ENCODE measurements at regions not wholly inside any gene's neighbourhood (a gene's known extent, or its start where the extent isn't known, plus 50 kb on each side); places are given as distances from the start of the nearest gene placed in this dataset.
A peak's percentile ranks its signal among the peaks of the same experiment; 100 is the strongest.

GRCh38 chr2:121074293-121074932, 210.6 kb downstream of the TFCP2L1 start:
- Mint-ChIP-seq H3K4me3 (ENCODE audit: unreplicated experiment) (no peak overlapping the region), H3K4me1 (ENCODE audit: low read depth, unreplicated experiment) (no peaks in the 10 kb centered on the region), H3K27ac (ENCODE audit: unreplicated experiment) (no peak overlapping the region), H3K9me3 (ENCODE audit: unreplicated experiment) (no peaks in the 10 kb centered on the region), H3K36me3 (ENCODE audit: insufficient read depth, unreplicated experiment) (peaks cover 14% of the 10 kb centered on the region), H3K27me3 (ENCODE audit: insufficient read depth, unreplicated experiment) (no peaks in the 10 kb centered on the region)
- CTCF ChIA-PET, result interaction anchor here (0.5 to 3.4 kb wide), 8 partner anchors 38 to 378 kb away, joined by 3 to 18 read pairs (median 4); partner anchors contain the start of gene GLI2
- DNase-seq, result peak; percentile 12 to 48
- no TSS peak for BruUV-seq (replicated peaks)
- Histone ChIP-seq H3K4me1 (peaks cover 20% of the 10 kb centered on the region), H3K27me3 (replicated peaks; ENCODE audit: control insufficient read depth, insufficient read depth, low read length) (no peaks in the 10 kb centered on the region), H3K4me3 (ENCODE audit: low read depth, low read length) (no peak overlapping the region), H3K9me3 (no peaks in the 10 kb centered on the region), H3K36me3 (ENCODE audit: control insufficient read depth, insufficient read depth, low read length) (no peaks in the 10 kb centered on the region)
- intact Hi-C loops (cut with micrococcal nuclease; ENCODE audit: unreplicated experiment), result loop anchor here (2.0 to 5.0 kb wide), 4 partner anchors 38 to 338 kb away; no protein-coding TSS in a partner anchor
- POLR2A ChIA-PET, result interaction anchor here (0.5 to 1.7 kb wide), 16 partner anchors 17 to 1061 kb away, joined by 3 to 42 read pairs (median 4); partner anchors contain the start of genes EPB41L5, NIFK and RNU4ATAC
- no peak for TF ChIP-seq CTCF (IDR thresholded peaks at IDR 0.05; ENCODE audit: insufficient read depth in 1 of 2, low read depth in 1 of 2, low read length in 1 of 2, severe bottlenecking in 1 of 2, unreplicated experiment in 1 of 2)

GRCh38 chr2:121075006-121075551, 209.9 kb downstream of the TFCP2L1 start:
- no peaks in the 10 kb centered on the region for H3K27me3 ChIP-seq (replicated peaks; ENCODE audit: control insufficient read depth, insufficient read depth, low read length)
- H3K27ac Mint-ChIP-seq (ENCODE audit: unreplicated experiment), result peak overlapping the region; percentile 68
- H3K4me3 Mint-ChIP-seq (ENCODE audit: unreplicated experiment), result peak overlapping the region; percentile 63
- H3K4me1 Mint-ChIP-seq (ENCODE audit: low read depth, unreplicated experiment), result no peaks in the 10 kb centered on the region
- BruUV-seq (replicated peaks), result TSS peak; percentile 99
- no peaks in the 10 kb centered on the region for H3K27me3 Mint-ChIP-seq (ENCODE audit: insufficient read depth, unreplicated experiment)
- peaks cover 14% of the 10 kb centered on the region for H3K36me3 Mint-ChIP-seq (ENCODE audit: insufficient read depth, unreplicated experiment)
- CTCF ChIA-PET, result interaction anchor here (0.5 to 3.4 kb wide), 16 partner anchors 39 to 476 kb away, joined by 3 to 18 read pairs (median 4); partner anchors contain the start of gene GLI2
- peaks cover 20% of the 10 kb centered on the region for H3K4me1 ChIP-seq
- intact Hi-C loops (cut with micrococcal nuclease; ENCODE audit: unreplicated experiment), result loop anchor here (2.0 kb wide), 2 partner anchors 38 to 338 kb away; no protein-coding TSS in a partner anchor
- peak; percentile 86 to 97 for DNase-seq
- no peaks in the 10 kb centered on the region for H3K9me3 ChIP-seq
- no peak for TF ChIP-seq CTCF (IDR thresholded peaks at IDR 0.05; ENCODE audit: insufficient read depth in 1 of 2, low read depth in 1 of 2, low read length in 1 of 2, severe bottlenecking in 1 of 2, unreplicated experiment in 1 of 2)
- H3K4me3 ChIP-seq (ENCODE audit: low read depth, low read length), result peak overlapping the region; percentile 16
- H3K36me3 ChIP-seq (ENCODE audit: control insufficient read depth, insufficient read depth, low read length), result no peaks in the 10 kb centered on the region
- no peaks in the 10 kb centered on the region for H3K9me3 Mint-ChIP-seq (ENCODE audit: unreplicated experiment)
- POLR2A ChIA-PET, result interaction anchor here (0.5 to 1.7 kb wide), 22 partner anchors 17 to 1219 kb away, joined by 3 to 42 read pairs (median 3); partner anchors contain the start of genes EPB41L5 and RNU4ATAC

- DNase-seq, result peak; percentile 35 to 49
- Histone ChIP-seq H3K4me3 (ENCODE audit: low read depth, low read length) (peak overlapping the region; percentile 16), H3K9me3 (no peaks in the 10 kb centered on the region), H3K4me1 (peaks cover 20% of the 10 kb centered on the region), H3K36me3 (ENCODE audit: control insufficient read depth, insufficient read depth, low read length) (no peaks in the 10 kb centered on the region), H3K27me3 (replicated peaks; ENCODE audit: control insufficient read depth, insufficient read depth, low read length) (no peaks in the 10 kb centered on the region)
- H3K9me3 Mint-ChIP-seq (ENCODE audit: unreplicated experiment), result no peaks in the 10 kb centered on the region
- H3K27me3 Mint-ChIP-seq (ENCODE audit: insufficient read depth, unreplicated experiment), result no peaks in the 10 kb centered on the region
- intact Hi-C loops (cut with micrococcal nuclease; ENCODE audit: unreplicated experiment), result loop anchor here (2.0 kb wide), 2 partner anchors 39 to 339 kb away; no protein-coding TSS in a partner anchor
- ChIA-PET CTCF (interaction anchor here (0.6 to 3.4 kb wide), 17 partner anchors 40 to 1160 kb away, joined by 3 to 18 read pairs (median 3); partner anchors contain the start of gene GLI2), POLR2A (interaction anchor here (0.5 to 1.7 kb wide), 18 partner anchors 16 to 1220 kb away, joined by 3 to 42 read pairs (median 6); partner anchors contain the start of gene RNU4ATAC)
- peaks cover 14% of the 10 kb centered on the region for H3K36me3 Mint-ChIP-seq (ENCODE audit: insufficient read depth, unreplicated experiment)
- no peak for TF ChIP-seq CTCF (IDR thresholded peaks at IDR 0.05; ENCODE audit: insufficient read depth in 1 of 2, low read depth in 1 of 2, low read length in 1 of 2, severe bottlenecking in 1 of 2, unreplicated experiment in 1 of 2)
- peak overlapping the region; percentile 68 for H3K27ac Mint-ChIP-seq (ENCODE audit: unreplicated experiment)
- no peaks in the 10 kb centered on the region for H3K4me1 Mint-ChIP-seq (ENCODE audit: low read depth, unreplicated experiment)
- no TSS peak for BruUV-seq (replicated peaks)
- H3K4me3 Mint-ChIP-seq (ENCODE audit: unreplicated experiment), result peak overlapping the region; percentile 63
Observed at GRCh38 chr2:121075641-121076497, 209.1 kb downstream of the TFCP2L1 start.

All from Caco-2 (cell line).